PC-9 (cell line): ENCODE measurements at regions not wholly inside any gene's neighbourhood (a gene's known extent, or its start where the extent isn't known, plus 50 kb on each side); places are given as distances from the start of the nearest gene placed in this dataset.

Experiments
- CTCF ChIP-seq: fragments of 200-600 bp; sonication (generic); conservative IDR thresholded peaks from 2 replicates; pipeline ENCODE4 v1.6.1; 2017; ENCODE audit warnings: mixed run types, antibody characterized with exemption, mild to moderate bottlenecking, moderate library complexity
- EZH2 ChIP-seq: fragments of 200-600 bp; sonication (generic); IDR thresholded peaks from 2 replicates; pipeline ENCODE4 v1.8.0; 2017; ENCODE audit warnings: antibody characterized with exemption, low read depth

GRCh38 chr12:63354969-63355368, 204.0 kb upstream of the AVPR1A start:
- no peak for TF ChIP-seq CTCF
- no peak for TF ChIP-seq EZH2
